H1 (cell line): ENCODE measurements at regions not wholly inside any gene's neighbourhood (a gene's known extent, or its start where the extent isn't known, plus 50 kb on each side); places are given as distances from the start of the nearest gene placed in this dataset.

ENCODE experiments used
- CTCF ChIA-PET: fragments of 300-600 bp; sonication (Branson Sonifier 250); formaldehyde crosslinking; loops from one replicate; lab custom pipeline; 2021; ENCODE audit not compliant: partially characterized antibody; lab: Charles Lee
- POLR2A ChIA-PET: fragments of 300-600 bp; sonication (Branson Sonifier 250); formaldehyde crosslinking; loops from one replicate; lab custom pipeline; 2021; ENCODE audit warnings: inconsistent platforms; ENCODE audit not compliant: partially characterized antibody; lab: Charles Lee
- DNase-seq, 2 experiments: peaks; one replicate each; pipeline versions ENCODE4 v3.0.0 to v3.0.0-alpha.2; 2010 to 2022; ENCODE audit warnings: low spot score in 2 of 2, low read depth in 1 of 2, mixed read lengths in 1 of 2
- FAIRE-seq: peaks from 2 replicates; lab custom pipeline; 2011; peaks lifted over from hg19 to GRCh38; lab: Jason Lieb, UNC
- H2AFZ ChIP-seq: 2 replicates; pipeline ENCODE4 v1.8.1; 2012; ENCODE audit warnings: low read length, inconsistent platforms
- H2AK5ac ChIP-seq: 2 replicates; pipeline ENCODE4 v1.6.1; 2013; ENCODE audit warnings: low read depth, low read length
- H2BK120ac ChIP-seq: replicated peaks from 2 replicates; pipeline ENCODE3; 2013; ENCODE audit warnings: low read depth, low read length, inconsistent platforms
- H2BK12ac ChIP-seq: 2 replicates; pipeline ENCODE4 v1.6.1; 2013; ENCODE audit warnings: low read depth, low read length
- H2BK15ac ChIP-seq: 2 replicates; pipeline ENCODE4 v1.6.1; 2013; ENCODE audit warnings: low read length
- H2BK20ac ChIP-seq: 2 replicates; pipeline ENCODE4 v1.6.1; 2013; ENCODE audit warnings: low read length
- H2BK5ac ChIP-seq: 2 replicates; pipeline ENCODE4 v1.6.1; 2013; ENCODE audit warnings: low read depth, low read length
- H3K14ac ChIP-seq: 2 replicates; pipeline ENCODE4 v1.6.1; 2013; ENCODE audit warnings: inconsistent platforms; ENCODE audit not compliant: insufficient read length
- H3K18ac ChIP-seq: 2 replicates; pipeline ENCODE4 v1.6.1; 2013; ENCODE audit warnings: low read length; ENCODE audit errors: extremely low read depth
- H3K23ac ChIP-seq: 2 replicates; pipeline ENCODE4 v1.6.1; 2013; ENCODE audit warnings: inconsistent platforms; ENCODE audit not compliant: insufficient read length
- H3K23me2 ChIP-seq: 2 replicates; pipeline ENCODE4 v1.6.1; 2013; ENCODE audit warnings: low read depth, low read length
- H3K27ac ChIP-seq: 2 replicates; pipeline ENCODE4 v1.6.1; 2011; ENCODE audit warnings: low read depth, low read length, inconsistent platforms
- H3K27me3 ChIP-seq, 4 experiments: replicated peaks in 1 of 4; 1 replicate in 1 of 4; 2 replicates in 3 of 4; pipeline versions ENCODE4 v1.6.1 to v1.8.1; 2011 to 2013; ENCODE audit warnings: low read length in 3 of 4, mild to moderate bottlenecking in 3 of 4, inconsistent platforms in 2 of 4, mixed read lengths in 2 of 4, moderate library complexity in 1 of 4; ENCODE audit not compliant: control insufficient read depth in 3 of 4, insufficient read depth in 3 of 4; ENCODE audit errors: extremely low read depth in 1 of 4
- H3K36me3 ChIP-seq, 4 experiments: 2 replicates each; pipeline versions ENCODE4 v1.6.1 to v1.8.1; 2011 to 2013; ENCODE audit warnings: mild to moderate bottlenecking in 4 of 4, low read length in 3 of 4, moderate library complexity in 2 of 4, control low read depth in 1 of 4, inconsistent platforms in 1 of 4; ENCODE audit not compliant: insufficient read depth in 4 of 4, control insufficient read depth in 2 of 4
- H3K4ac ChIP-seq: replicated peaks from 2 replicates; pipeline ENCODE3; 2013; ENCODE audit warnings: low read length, low read depth, mixed read lengths, inconsistent platforms; ENCODE audit not compliant: insufficient read length
- H3K4me1 ChIP-seq, 4 experiments: replicated peaks in 1 of 4; 1 replicate in 1 of 4; 2 replicates in 3 of 4; pipeline versions ENCODE4 v1.6.1 to v1.8.1; 2011 to 2013; ENCODE audit warnings: low read length in 3 of 4, inconsistent platforms in 2 of 4, mixed read lengths in 1 of 4; ENCODE audit not compliant: insufficient read depth in 4 of 4, control insufficient read depth in 3 of 4
- H3K4me2 ChIP-seq, 2 experiments: 2 replicates each; pipeline versions ENCODE4 v1.6.1 to v1.8.1; 2011 to 2013; ENCODE audit warnings: low read depth in 2 of 2, low read length in 2 of 2, control low read depth in 1 of 2, inconsistent platforms in 1 of 2, mild to moderate bottlenecking in 1 of 2; ENCODE audit not compliant: insufficient read depth in 1 of 2
- H3K4me3 ChIP-seq, 4 experiments: fragments of 200-600, 300-600 bp in 1 of 4; sonication (generic), shearing (Covaris generic), sonication (Bioruptor Twin) in 1 of 4; 2 replicates each; pipeline versions ENCODE4 v1.5.1 to v1.8.1; 2011 to 2016; ENCODE audit warnings: low read length in 4 of 4, low read depth in 3 of 4, control low read depth in 2 of 4, inconsistent platforms in 2 of 4, mild to moderate bottlenecking in 2 of 4, mixed read lengths in 1 of 4, moderate library complexity in 1 of 4; ENCODE audit not compliant: insufficient read depth in 2 of 4; ENCODE audit errors: extremely low read depth in 1 of 4
- H3K56ac ChIP-seq: replicated peaks from 2 replicates; pipeline ENCODE3; 2013; ENCODE audit warnings: low read depth, mild to moderate bottlenecking, mixed read lengths, low read length, inconsistent platforms; ENCODE audit not compliant: insufficient read length
- H3K79me1 ChIP-seq: 2 replicates; pipeline ENCODE4 v1.6.1; 2013; ENCODE audit warnings: low read depth, low read length, control low read depth
- H3K79me2 ChIP-seq, 2 experiments: 2 replicates each; pipeline versions ENCODE4 v1.6.1 to v1.8.1; 2012 to 2013; ENCODE audit warnings: low read length in 2 of 2, mild to moderate bottlenecking in 2 of 2, inconsistent platforms in 1 of 2; ENCODE audit not compliant: insufficient read depth in 2 of 2, control insufficient read depth in 1 of 2
- H3K9ac ChIP-seq, 4 experiments: replicated peaks in 1 of 4; 1 replicate in 1 of 4; 2 replicates in 3 of 4; pipeline versions ENCODE4 v1.6.1 to v1.8.1; 2011 to 2013; ENCODE audit warnings: low read depth in 3 of 4, low read length in 3 of 4, control low read depth in 2 of 4, mild to moderate bottlenecking in 2 of 4, moderate library complexity in 2 of 4, inconsistent platforms in 1 of 4; ENCODE audit errors: extremely low read depth in 1 of 4
- H3K9me3 ChIP-seq, 2 experiments: 2 replicates each; pipeline versions ENCODE4 v1.6.1 to v1.8.1; 2012 to 2013; ENCODE audit warnings: mild to moderate bottlenecking in 2 of 2, moderate library complexity in 2 of 2, control low read depth in 1 of 2, inconsistent platforms in 1 of 2, low read depth in 1 of 2, low read length in 1 of 2, mixed read lengths in 1 of 2; ENCODE audit not compliant: insufficient read depth in 2 of 2
- H4K20me1 ChIP-seq, 2 experiments: replicated peaks in 1 of 2; 2 replicates each; pipeline versions ENCODE3 to v1.8.1; 2011 to 2013; ENCODE audit warnings: inconsistent platforms in 2 of 2, low read length in 2 of 2, mild to moderate bottlenecking in 1 of 2; ENCODE audit not compliant: insufficient read depth in 2 of 2, control insufficient read depth in 1 of 2
- H4K5ac ChIP-seq: 2 replicates; pipeline ENCODE4 v1.6.1; 2013; ENCODE audit warnings: low read length, low read depth, mixed read lengths, inconsistent platforms; ENCODE audit not compliant: insufficient read length
- H4K8ac ChIP-seq: 2 replicates; pipeline ENCODE4 v1.8.0; 2013; ENCODE audit warnings: mild to moderate bottlenecking, moderate library complexity, low read length, inconsistent platforms; ENCODE audit not compliant: insufficient read depth; ENCODE audit errors: extremely low read depth
- H4K91ac ChIP-seq: replicated peaks from 2 replicates; pipeline ENCODE3; 2013; ENCODE audit warnings: low read length, mixed read lengths, inconsistent platforms; ENCODE audit not compliant: insufficient read length
- CTCF ChIP-seq, 3 experiments: IDR thresholded peaks; 1 replicate in 2 of 3; 2 replicates in 1 of 3; pipeline versions ENCODE4 v1.5.1 to v1.6.1; 2011; ENCODE audit warnings: low read length in 3 of 3, mild to moderate bottlenecking in 3 of 3, inconsistent platforms in 2 of 3, low read depth in 1 of 3, moderate library complexity in 1 of 3; ENCODE audit not compliant: insufficient read depth in 1 of 3; ENCODE audit errors: control extremely low read depth in 1 of 3
- JUND ChIP-seq: IDR thresholded peaks from 2 replicates; pipeline ENCODE4 v1.6.1; 2011; ENCODE audit warnings: mild to moderate bottlenecking, improper control_type of control experiment, low read length
- RFX5 ChIP-seq: IDR thresholded peaks from 2 replicates; pipeline ENCODE4 v1.6.1; 2011; ENCODE audit warnings: low read depth, low read length, improper control_type of control experiment, borderline replicate concordance
- RXRA ChIP-seq: IDR thresholded peaks from 2 replicates; pipeline ENCODE4 v1.6.1; 2011; ENCODE audit warnings: low read depth, mild to moderate bottlenecking, low read length, moderate library complexity; ENCODE audit not compliant: insufficient read depth
- SP4 ChIP-seq: IDR thresholded peaks from 2 replicates; pipeline ENCODE4 v1.6.1; 2012; ENCODE audit warnings: low read length, inconsistent platforms
- WGBS, 2 experiments: shearing (Covaris generic) in 1 of 2; methylation state at CpG; one replicate each; pipeline versions ENCODE4 v1.1.6 to v1.1.7; 2013 to 2015; ENCODE audit warnings: low lambda C conversion rate in 2 of 2, mixed read lengths in 2 of 2, inconsistent platforms in 1 of 2, low coverage in 1 of 2, missing lambda C conversion rate in 1 of 2; ENCODE audit not compliant: insufficient replicate concordance in 2 of 2, insufficient coverage in 1 of 2, insufficient read length in 1 of 2; ENCODE audit errors: extremely low coverage in 1 of 2, missing lambda C conversion rate in 1 of 2; 5-methylcytosine and 5-hydroxymethylcytosine counted together

- Histone ChIP-seq H3K27ac (no peak overlapping the region), H3K4ac (no peak overlapping the region), H2AFZ (no peak overlapping the region)
Observed at GRCh38 chr10:118528426-118528825, 67.0 kb downstream of the PRLHR start.

More at GRCh38 chr10:118528426-118528825, 67.0 kb downstream of the PRLHR start:
- CTCF ChIA-PET, result interaction anchor here (1.2 kb wide), 1 partner anchor 15 kb away, joined by 3 read pairs; no protein-coding TSS in a partner anchor
- no peak for DNase-seq
- Histone ChIP-seq H3K27me3 (no peaks in the 10 kb centered on the region), H3K56ac (no peak overlapping the region), H3K14ac (no peak overlapping the region), H4K20me1 (no peaks in the 10 kb centered on the region), H3K4me2 (no peak overlapping the region), H3K23ac (no peak overlapping the region), H2BK12ac (no peak overlapping the region), H3K9ac (no peak overlapping the region), H3K18ac (no peak overlapping the region)
- 97% methylated on average over 6 of the region's 6 CpGs; no CpG with 5 or more reads in 1 of the 2 experiments for WGBS, 2 experiments
- TF ChIP-seq JUND (no peak), RXRA (no peak), RFX5 (no peak), SP4 (no peak), CTCF (IDR thresholded peaks at IDR 0.05; ENCODE audit: control extremely low read depth in 1 of 3, insufficient read depth in 1 of 3, low read depth in 1 of 3, low read length in 3 of 3) (no peak)
- TF ChIP-seq, all 59 proteins: peak for 0
- Histone ChIP-seq H4K91ac (no peak overlapping the region), H2AK5ac (no peak overlapping the region), H3K36me3 (no peaks in the 10 kb centered on the region), H3K4me1 (no peaks in the 10 kb centered on the region; a peak in 1 of 7 replicates), H4K5ac (no peak overlapping the region), H3K79me1 (no peaks in the 10 kb centered on the region), H3K79me2 (no peaks in the 10 kb centered on the region), H2BK5ac (no peak overlapping the region), H3K23me2 (no peaks in the 10 kb centered on the region), H2BK120ac (no peak overlapping the region), H2BK15ac (no peak overlapping the region), H3K4me3 (no peak overlapping the region), H3K9me3 (no peaks in the 10 kb centered on the region), H4K8ac (no peak overlapping the region), H2BK20ac (no peak overlapping the region)
- POLR2A ChIA-PET, result no interaction called here
- FAIRE-seq, result no peak
